DND-41 (cell line): ENCODE measurements at regions not wholly inside any gene's neighbourhood (a gene's known extent, or its start where the extent isn't known, plus 50 kb on each side); places are given as distances from the start of the nearest gene placed in this dataset.

Source experiments
- CTCF ChIP-seq: IDR thresholded peaks from 2 replicates; pipeline ENCODE4 v1.5.1; 2012; ENCODE audit warnings: borderline replicate concordance, low read length, moderate library complexity, mild to moderate bottlenecking; ENCODE audit not compliant: poor library complexity, severe bottlenecking; ENCODE audit errors: extremely low read depth
- EZH2 ChIP-seq: IDR thresholded peaks from 3 replicates; pipeline ENCODE4 v1.6.1; 2012; ENCODE audit warnings: borderline replicate concordance, low read depth, mild to moderate bottlenecking, moderate library complexity, low read length, inconsistent platforms; ENCODE audit not compliant: severe bottlenecking

GRCh38 chr12:105799103-105799502 is 339.7 kb downstream of the NUAK1 start:
- no peak for TF ChIP-seq CTCF
- TF ChIP-seq EZH2: no peak
